ENCODE measurements at regions not wholly inside any gene's neighbourhood (a gene's known extent, or its start where the extent isn't known, plus 50 kb on each side); places are given as distances from the start of the nearest gene placed in this dataset.
"Not testable (repeated sequence)": the region's sequence is repeated elsewhere in the genome, so short reads cannot be mapped to it uniquely, and the experiment has no call there.

- DNase-seq = no peak
Observed at GRCh38 chr3:194029846-194030245, 106.1 kb upstream of the HES1 start.

GRCh38 chr3:194030372-194030771 is 105.6 kb upstream of the HES1 start:
- no peak for DNase-seq

GRCh38 chr3:194031349-194031748 is 104.6 kb upstream of the HES1 start:
- DNase-seq = no peak

- DNase-seq = no peak
Observed at GRCh38 chr3:194031867-194032635, 103.9 kb upstream of the HES1 start.

GRCh38 chr3:194032828-194033435 is 103.0 kb upstream of the HES1 start:
- no peak for DNase-seq

GRCh38 chr3:194034346-194035336 is 101.3 kb upstream of the HES1 start:
- no peak for DNase-seq

- no peak for DNase-seq
Observed at GRCh38 chr3:194035406-194036138, 100.4 kb upstream of the HES1 start.

- DNase-seq = no peak
Observed at GRCh38 chr3:194036842-194037241, 99.1 kb upstream of the HES1 start.

GRCh38 chr3:194038346-194038745 is 97.6 kb upstream of the HES1 start:
- DNase-seq = not testable (repeated sequence)

GRCh38 chr3:194038960-194039359 is 97.0 kb upstream of the HES1 start:
- no peak for DNase-seq

- DNase-seq = no peak
Observed at GRCh38 chr3:194040516-194041273, 95.3 kb upstream of the HES1 start.

- DNase-seq = no peak
Observed at GRCh38 chr3:194042927-194043326, 93.0 kb upstream of the HES1 start.

GRCh38 chr3:194043516-194043915 is 92.4 kb upstream of the HES1 start:
- DNase-seq = no peak

- DNase-seq = no peak
Observed at GRCh38 chr3:194045289-194045688, 90.7 kb upstream of the HES1 start.

GRCh38 chr3:194045919-194046318 is 90.0 kb upstream of the HES1 start:
- DNase-seq = no peak

GRCh38 chr3:194046531-194046930 is 89.4 kb upstream of the HES1 start:
- DNase-seq = no peak

- DNase-seq = no peak
Observed at GRCh38 chr3:194046995-194047645, 88.8 kb upstream of the HES1 start.

- DNase-seq = no peak
Observed at GRCh38 chr3:194049394-194049793, 86.6 kb upstream of the HES1 start.

GRCh38 chr3:194050782-194051320 is 85.1 kb upstream of the HES1 start:
- no peak for DNase-seq

- no peak for DNase-seq
Observed at GRCh38 chr3:194051366-194052149, 84.4 kb upstream of the HES1 start.
